Thyroid gland (tissue), 4 donors: ENCODE measurements at regions not wholly inside any gene's neighbourhood (a gene's known extent, or its start where the extent isn't known, plus 50 kb on each side); places are given as distances from the start of the nearest gene placed in this dataset.

Experiments used
- CTCF ChIP-seq, 6 experiments: fragments of 200-600 bp in 3 of 6; fragments of 450-650 bp in 3 of 6; sonication (generic) in 3 of 6; IDR thresholded peaks; one replicate each; pipeline ENCODE4 v1.5.1; 2016 to 2019; ENCODE audit warnings: antibody characterized with exemption in 6 of 6, mild to moderate bottlenecking in 2 of 6, inconsistent platforms in 1 of 6, moderate library complexity in 1 of 6
- POLR2A ChIP-seq, 2 donors: fragments of 450-650 bp; IDR thresholded peaks; one replicate each; pipeline ENCODE4 v1.6.1; 2017; ENCODE audit warnings: antibody characterized with exemption in 2 of 2, mild to moderate bottlenecking in 2 of 2, moderate library complexity in 1 of 2

GRCh38 chr3:22819209-22819608 lies 383.9 kb upstream of the UBE2E2 start:
- TF ChIP-seq CTCF (IDR thresholded peaks at IDR 0.05) = no peak
- TF ChIP-seq POLR2A (IDR thresholded peaks at IDR 0.05) = no peak
